EL (cell line): ENCODE measurements at regions not wholly inside any gene's neighbourhood (a gene's known extent, or its start where the extent isn't known, plus 50 kb on each side); places are given as distances from the start of the nearest gene placed in this dataset.

Experiments
- DNase-seq: peaks from one replicate; pipeline ENCODE4 v3.0.0-alpha.2; 2016

DNA sequence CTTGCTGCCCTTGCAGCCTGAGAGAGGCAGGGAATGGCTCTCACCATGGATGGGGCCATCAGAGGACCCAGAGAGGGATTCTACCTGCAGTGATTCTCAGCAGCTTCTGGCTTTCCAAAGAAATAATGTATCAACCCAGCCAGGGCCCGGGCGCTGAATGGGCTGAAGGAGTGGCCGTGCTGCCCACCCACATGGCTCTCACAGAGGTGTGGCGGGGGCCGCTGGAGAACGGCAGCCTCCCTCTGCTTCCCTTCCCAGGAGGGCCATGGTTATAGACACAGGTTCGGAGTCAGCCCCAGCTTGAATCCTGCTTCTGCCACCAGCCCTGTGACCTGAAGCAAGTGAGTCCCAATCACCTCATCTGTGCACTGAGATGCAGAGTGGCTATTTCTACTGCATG is 82.7 kb downstream of the THAP12 start:
- DNase-seq: no peak

DNA sequence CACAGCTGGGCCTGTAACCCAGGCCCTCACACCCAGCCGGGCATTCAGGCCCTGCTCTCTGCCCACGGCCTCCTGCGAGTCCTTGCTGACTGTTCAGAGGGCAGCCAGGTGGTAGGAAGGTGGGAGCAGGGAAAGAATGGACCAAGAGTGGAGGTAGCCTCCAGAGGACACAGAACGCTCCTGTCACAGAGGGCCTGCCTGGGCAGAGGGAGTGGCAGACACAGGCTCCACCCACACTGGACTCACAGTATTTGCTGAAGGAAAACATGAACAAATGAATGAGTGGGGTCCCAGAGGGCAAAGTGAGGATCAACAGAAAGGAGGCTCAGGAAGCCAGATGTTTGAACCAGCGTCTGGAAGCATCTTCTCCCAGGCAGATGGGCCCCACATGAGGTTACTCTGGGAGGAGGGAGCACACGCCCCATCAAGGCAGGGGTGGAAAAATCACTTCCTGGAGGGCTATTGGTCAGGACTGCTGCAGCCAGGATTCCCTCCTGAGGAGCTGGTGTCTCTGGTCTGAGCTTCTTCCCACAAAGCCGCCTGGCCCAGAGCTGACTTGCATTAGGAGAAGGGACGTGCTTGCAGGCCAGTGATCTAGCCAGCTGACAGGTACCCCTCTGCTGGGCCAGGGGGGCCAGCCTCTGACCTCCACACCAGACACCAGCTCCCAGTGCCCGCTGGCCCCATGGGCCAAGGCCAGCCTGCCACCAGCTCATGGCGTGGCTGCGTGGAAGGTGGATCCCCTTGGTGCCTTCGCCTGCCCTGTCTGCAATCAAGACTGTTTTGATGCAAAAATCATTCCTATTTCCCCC is 84.0 kb downstream of the THAP12 start:
- DNase-seq: no peak

DNA sequence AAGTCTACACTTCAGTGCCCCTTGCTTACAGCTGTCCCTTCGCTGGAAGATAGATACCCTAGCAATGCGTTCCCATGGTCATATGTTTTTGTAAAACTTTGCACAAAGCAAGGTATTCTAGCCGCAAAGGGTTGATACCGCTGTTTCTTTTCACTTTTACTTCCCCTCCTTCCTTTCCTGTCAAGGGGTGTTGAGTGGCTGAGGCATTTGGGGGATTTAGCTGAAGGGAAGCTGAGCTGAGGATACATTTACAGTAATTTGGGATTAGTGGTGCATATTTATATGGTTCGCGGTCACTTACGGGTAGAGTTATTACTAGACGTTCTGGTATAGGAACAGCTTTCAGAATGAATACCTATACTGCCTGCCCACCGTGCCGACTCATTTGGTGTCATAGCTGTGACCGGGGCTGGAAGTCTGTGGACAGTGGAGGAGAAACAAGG is 86.9 kb upstream of the WNT11 start:
- DNase-seq: no peak

DNA sequence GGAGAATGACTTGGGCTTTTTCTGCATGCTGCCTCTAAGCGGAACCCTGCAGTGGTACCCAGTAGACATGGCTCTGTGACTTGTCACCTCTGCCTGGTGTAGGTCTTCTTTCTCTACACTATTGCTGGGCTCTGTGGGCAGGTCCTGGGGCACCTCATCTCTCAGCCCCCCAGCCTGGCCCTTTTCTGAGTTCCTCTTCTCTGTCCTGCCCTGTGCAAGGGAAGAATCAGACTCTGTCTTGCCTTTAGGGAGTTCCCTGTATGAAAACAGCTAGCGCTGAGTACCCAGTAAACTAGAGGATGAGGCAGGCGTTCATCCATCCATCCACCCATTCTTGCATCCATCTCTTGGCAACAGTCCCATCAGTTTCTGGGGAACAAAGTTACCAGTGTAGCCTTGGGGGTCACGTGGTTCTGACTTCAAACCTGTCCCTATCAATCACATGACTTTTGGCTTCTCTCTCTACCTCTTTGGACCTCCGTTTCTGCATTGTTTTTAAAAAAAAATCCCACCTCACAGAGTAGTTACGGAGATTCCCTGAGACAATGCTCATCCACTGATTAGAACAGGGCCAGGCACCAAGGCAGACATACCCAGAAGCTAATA is 86.4 kb upstream of the WNT11 start:
- no peak for DNase-seq

DNA sequence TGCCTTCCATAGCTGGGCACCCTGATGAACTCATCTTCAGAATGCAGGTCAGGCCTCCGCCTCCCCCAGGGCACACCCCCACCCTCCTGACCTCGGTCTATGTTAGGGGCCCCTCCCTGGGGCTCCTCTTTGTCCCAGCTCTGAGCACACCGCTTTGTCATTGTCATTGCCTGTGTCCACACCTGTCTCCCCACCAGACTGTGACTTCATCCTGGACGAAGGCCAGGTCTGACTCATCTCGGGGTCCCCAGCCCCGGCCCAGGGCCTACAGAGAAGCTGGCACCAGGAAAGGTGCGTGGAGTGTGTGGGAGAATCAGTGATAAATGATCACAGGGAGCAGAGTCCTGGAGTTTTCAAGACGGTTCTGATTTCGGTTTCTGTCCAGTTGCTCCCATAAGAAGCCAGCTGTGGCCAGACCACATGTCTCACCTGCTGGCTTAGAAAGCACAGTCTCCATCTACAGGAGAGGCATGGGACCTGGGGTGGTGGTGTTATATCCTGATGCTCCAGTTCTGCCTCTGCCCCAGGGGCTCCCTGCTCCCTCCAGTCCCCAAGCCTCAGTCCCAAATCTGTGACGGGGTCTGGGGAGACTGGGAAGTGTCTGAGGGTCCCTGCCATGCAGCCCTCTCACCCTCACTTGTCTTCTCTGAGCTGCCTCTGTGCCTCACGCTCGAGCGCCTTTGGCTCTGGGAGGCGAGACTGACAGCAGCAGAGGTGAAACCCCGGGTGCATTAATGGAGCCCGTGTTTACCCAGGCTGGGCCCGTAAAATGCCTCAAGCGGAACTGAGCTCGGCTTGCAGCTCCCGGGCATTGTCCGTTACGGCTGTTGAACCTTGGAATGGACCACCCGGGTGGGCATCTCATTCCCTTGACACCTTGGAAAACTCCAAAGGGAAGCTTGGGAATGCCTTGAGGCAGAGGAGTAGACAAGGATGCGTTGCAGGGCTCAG is 85.5 kb upstream of the WNT11 start:
- no peak for DNase-seq

DNA sequence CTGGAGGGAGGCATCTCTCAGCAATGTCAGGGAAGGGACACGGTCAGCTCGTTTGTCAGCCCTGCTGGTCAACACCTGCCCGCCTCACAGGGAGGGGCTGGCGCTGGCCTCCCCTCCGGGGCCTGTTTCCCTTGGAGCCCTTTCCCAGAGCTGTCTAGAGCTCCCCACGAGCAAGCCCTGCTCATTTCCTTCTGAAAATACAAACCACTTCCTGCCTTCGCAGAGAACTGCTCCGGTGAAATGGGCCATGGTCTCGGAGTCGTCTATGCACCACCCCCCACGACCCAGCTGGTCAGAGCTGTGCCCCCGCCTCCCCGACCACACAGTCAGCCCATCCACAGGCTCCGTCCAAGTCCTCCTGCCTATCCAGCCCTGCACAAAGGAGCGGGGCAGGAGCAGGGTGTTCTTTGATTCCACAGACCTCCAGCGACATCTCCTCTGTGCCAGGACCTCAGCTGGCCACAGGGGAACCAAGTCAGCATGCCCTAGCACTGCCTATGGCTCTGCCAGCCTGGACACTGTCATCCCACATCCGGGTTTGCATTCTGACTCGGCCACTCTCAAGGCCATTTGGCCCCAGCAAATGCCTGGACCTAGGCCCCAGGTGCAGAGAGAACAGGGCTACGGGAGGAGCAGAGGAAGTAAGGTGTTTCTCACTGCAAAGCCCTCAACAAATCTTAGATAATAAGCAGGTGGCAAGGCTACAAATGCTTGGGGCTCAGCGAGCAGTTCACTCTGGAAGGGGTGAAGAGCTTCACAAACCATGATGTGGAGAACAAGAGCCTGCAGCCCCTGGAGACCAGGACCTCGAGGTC is 82.1 kb upstream of the WNT11 start:
- DNase-seq: no peak

DNA sequence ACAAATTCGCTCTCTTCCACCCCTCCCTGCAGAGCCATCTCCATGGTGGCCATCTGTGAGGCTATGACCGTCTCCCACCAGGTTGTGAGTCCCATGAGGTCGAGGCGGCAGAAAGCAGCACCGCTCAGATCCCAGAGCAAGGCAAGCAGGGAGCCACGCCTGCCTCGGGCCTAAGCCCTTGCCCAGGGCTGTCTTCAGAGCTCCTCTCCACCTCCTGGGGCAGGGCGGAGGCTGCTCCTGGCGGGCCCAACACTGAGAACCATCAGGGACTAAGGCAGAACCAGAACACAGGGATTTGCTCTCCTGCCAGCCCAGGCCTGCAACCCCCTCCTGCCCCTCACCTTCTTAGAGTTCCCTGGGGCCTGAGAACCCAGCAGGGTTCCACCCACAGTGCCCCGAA is 80.9 kb upstream of the WNT11 start:
- no peak for DNase-seq

DNA sequence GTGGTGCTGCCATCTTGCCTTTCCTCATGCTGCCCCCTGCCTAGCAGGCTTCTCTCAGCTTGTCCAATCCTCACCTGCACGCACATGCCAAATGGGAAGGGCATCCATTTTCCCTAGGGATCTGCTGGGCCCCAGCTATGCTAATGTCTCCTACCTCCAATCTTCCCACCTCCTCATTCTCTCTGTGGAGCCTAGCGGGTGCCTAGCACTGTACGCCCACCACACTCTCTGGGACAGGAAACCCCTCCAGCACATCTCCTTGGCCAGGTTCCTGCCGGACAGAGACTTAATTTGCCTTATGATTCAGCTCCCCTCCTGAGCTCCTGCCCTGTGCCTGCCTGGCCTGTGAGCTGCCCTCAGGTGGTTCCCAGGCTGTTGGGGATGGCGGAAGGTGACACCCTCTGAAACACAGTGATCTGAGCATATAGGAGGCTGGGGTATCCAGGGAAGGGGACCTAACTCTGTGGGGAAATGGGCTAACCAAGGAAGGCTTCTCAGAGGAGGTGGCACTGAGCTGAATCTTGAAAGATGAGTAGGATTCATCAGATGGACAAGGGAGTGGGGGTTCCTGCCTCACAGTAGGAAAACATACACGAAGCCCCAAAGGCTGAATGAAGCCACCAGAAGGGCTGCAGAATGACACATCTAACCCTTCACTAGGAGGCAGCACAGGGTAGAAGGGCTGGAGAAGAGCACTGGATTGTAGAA is 79.2 kb upstream of the WNT11 start:
- DNase-seq: no peak

DNA sequence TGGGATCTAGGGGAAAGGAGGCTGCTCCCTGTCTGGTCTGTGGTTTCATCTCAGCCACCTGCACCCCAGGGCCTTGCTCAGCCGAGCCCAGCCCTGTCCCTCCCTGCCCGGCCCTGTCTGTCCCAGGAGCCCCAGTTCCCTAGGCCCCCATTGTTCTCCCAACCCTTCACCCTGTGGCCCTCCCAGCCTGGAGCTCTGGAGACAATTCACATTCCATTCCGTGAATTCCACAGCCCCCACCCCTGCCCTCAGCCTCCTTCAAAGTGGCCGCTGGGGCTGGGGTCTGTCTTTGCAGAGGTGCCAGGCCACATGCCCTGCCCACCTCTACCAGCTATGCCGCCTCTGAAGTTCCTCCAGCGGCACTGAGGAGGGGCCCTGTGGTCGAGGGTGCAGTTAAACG is 77.9 kb upstream of the WNT11 start:
- DNase-seq: no peak

DNA sequence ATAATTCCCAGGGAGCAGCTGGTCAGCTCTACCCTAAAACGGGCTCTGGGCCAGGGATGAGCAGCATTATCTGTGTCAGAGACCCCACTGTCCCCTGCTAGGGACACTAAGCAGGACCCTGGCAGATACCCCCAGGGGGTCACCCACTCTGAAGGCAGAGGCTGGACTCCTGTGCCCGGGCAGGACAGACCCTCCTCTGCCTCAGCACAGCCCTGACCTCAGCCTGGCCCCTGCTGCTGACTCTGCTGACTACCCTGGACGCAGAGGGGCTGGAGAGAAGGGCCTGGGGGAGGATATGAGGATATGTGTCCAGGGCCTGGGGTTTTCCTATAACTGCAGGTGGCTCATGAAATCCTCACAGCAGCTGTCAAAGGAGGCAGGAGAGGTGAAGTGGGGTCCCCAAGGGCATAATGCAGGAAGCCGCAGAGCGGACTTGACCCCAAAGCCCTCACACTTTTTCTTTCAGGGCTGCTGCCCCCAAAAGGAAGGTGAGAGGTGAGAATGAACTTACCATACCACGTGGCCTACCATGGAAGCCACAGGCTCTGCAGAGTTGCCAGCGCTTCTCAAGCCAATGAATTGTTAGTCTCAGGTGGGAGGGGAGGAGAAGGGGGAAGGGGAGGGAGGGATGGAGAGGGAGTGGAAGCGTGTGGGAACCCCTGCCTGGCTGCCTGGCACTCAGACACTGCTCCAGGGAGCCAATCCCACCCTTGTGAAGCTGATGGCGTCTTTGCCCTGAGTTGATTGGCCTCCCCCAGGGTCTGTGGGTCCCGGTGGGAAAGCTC is 76.7 kb upstream of the WNT11 start:
- DNase-seq: no peak

DNA sequence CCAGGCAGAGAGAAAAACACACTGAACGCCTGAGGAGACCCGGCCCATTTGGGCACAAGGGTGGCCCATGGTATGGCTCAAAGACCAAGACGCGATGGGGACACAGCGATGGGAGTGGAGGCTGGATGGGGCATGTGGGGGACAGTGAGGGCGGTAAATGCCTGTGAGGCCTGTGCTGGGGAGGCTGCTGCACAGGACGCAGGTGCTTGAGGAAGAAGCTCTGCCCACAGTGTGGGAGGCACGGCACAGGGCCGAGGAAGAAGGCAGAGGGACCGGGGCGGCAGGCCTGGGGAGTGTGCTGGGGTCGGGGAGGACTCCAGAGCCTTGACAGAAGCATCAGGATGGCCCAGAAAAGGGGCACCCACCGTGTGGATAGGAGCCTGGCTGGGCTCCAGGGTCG is 75.9 kb upstream of the WNT11 start:
- DNase-seq: no peak

DNA sequence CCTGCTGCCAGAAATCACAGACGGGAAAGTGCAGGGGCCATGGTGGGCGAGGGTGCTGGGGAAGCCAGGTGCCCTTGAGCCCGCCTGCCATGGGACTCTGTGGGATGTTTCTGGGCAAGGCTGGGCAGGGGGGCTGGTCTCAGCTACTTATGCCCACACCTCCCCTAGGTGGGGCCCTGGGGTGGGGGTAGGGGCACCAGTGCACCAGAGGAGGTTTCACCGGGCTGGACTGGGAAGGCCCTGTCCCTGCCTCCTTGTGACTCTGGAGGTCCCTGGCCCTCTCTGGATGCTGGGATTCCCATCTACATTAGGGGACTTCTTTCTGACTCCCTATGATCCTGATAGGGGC is 75.2 kb upstream of the WNT11 start:
- no peak for DNase-seq

DNA sequence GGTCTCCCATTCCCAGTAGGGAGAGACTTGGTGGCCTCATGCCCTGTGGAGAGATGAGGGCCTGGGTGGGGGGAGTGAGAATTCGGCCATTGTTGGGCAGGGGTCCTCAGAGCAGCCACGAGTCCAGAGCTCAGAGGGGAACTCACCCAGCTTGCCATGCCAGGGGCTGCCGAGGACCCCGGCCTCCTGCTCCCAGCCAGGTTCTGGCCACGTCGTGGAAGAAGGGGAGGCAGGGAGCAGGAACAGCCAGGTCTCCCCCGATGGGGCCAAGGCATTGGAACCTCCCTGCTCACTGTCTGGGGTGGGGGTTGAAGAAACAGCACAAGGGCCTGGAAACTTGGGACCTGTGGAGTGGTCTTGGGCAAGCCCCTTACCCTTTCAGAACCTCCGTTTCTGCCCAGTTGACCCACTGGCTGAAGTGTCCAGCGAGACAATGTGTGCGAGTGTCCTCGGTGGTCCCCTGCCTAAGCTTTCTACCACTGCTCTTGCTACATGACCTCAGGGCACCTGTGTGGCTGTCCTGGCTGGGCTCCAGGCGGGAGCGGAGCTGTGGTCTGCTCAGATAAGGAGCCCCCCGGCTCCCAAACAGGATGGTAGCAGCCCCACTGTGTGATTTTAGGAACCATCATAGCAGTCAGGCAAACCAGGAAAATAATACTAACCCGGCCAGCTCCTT is 74.7 kb upstream of the WNT11 start:
- DNase-seq: no peak

DNA sequence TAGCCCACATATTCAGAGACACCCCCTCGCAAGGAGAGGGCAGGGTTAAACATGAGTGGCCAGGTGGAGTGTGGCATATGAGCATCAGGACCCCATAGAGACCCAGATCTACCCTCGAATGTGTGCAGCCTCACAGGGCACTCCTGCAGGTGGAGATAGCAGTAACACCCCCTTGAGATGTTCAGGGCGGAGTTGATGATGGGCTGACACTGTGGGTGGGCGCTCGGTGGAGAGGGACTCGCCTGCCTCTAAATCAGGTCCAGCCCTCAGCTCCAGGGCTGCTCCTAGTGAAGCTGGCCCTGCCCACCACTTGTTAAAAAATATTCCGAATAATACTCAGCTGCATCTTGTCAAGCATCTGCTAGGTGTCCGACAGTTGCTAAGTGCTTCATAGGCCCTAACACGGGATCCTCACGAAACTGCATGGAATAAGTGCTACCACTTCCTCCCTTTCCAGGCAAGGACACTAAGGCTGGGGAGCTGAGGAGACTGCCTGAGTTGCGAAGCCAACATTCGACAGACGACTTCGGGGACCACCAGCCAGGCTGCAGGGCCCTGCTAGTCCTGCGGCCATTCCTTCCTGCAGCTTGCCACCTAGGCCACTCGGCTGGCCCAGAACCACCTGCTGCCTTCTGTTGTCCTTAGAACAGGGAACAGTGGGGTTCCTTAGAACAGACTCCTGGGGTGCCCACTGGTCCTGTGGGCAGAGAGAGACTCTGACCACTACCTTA is 74.0 kb upstream of the WNT11 start:
- no peak for DNase-seq

DNA sequence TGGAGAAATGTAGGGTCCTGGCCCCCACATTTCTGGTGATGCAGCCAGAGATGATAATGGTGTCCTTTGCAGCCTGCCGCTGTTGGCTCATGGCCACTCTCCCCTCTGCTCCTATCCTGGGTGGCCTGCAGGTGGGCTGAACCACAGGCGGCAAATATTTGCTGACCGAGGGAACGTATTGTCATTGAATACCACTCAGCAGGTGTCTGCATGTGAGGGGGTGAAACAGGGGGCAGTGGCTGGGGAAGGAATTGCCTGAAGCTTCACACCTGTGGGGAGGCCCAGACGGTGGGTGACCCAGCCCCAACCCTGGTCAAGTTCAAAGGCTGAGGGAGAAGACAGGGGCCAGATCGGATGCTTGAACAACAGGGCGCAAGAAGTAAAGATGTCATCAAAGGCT is 73.3 kb upstream of the WNT11 start:
- no peak for DNase-seq

DNA sequence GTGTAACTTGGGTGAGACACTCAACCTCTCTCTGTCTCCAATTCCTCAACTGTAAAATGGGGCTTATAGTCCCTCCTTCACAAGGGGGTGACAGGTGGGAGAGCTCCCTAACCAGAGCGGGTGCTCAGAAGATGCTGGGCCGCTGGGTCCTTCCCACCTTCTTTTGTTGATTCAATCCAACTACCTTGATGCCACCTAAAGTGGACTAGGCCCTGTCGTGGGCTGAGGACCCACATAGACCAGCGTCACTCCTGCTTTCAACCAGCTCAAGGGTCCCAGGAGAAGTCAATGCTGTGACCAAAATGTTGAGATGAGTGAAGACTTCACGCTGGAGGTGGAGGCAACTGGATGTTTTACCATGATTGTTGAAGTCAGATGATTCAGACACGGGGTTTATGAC is 72.7 kb upstream of the WNT11 start:
- no peak for DNase-seq

DNA sequence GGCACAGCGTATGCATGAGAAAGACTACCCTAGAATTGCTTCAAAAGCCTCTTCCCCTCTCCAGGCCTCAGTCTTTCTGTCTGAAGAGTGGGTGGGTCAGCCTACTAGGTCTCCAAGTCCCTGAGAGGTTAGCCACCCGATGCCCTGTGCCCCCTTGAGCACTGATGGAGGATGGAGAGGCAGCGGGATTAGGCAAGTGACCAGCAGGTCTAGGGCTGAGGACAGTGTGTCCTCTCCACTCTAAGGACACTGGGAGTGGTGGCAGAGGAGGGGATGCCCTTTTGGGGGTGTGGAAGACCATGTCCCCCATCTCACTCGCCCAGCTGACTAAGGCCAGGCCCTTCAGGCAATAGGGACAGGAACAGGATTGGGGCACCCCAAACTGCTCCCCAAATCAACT is 72.2 kb upstream of the WNT11 start:
- DNase-seq: no peak

DNA sequence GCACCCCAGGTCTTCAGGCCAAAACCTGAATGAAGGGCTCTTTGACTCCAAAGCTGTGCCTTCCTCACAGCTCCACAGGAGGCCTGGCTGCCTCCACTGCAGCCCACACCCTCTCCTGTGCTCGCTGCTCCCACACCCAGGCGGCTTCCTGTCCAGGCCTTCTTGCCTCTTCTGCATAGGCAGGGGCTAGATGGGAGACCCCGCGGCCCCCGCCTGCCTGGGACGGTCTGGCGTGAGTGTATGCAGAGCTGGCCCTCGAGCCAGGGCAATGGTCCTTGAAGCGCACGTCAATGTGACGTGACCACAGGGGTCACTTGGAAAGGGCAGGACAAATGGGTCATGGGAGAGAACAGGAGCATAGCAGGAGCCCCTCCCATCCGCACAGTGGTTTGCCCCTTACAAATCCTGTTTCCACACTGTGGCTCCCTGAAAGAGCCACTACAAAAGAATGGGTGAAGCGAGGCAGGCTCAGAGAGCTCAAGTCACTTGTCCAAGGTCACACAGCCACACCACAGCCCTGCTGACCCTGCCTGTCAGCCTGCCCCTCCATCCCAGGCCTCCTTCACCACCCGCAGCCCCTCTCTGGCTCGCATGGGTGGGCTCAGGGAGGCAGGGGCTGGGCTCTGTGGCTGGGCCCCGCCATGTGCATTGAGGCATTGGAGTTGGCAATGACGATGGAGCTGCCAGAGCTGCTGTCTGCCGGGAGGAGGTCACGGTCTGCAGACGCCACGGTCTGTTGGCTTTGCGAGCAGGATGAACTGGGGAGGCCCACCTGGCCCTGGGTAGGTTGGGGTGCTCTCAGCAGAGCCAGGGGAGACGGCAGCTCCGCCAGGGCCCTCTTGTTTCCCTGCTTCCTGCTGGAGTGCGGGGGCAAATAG is 71.2 kb upstream of the WNT11 start:
- no peak for DNase-seq

DNA sequence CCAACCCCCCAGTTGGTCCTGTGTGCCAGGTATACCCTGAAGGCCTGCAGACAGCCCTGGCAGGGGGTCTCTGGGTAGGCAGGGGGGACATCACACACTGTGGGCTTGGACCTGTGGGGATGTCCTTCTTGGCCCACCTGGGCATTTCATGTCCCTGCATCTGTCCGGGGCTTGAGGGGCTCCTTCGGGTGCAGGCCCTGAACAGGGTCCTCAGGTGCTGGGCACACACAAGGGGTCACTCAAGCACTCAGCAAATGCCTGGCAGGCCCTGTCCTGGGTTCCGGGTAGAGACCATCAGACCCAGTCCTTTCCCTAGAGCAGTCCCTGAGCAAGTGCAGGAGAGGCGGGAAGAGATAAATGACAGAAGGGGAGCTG is 70.5 kb upstream of the WNT11 start:
- DNase-seq: no peak
